ENCODE measurements at regions not wholly inside any gene's neighbourhood (a gene's known extent, or its start where the extent isn't known, plus 50 kb on each side); places are given as distances from the start of the nearest gene placed in this dataset.

DNA sequence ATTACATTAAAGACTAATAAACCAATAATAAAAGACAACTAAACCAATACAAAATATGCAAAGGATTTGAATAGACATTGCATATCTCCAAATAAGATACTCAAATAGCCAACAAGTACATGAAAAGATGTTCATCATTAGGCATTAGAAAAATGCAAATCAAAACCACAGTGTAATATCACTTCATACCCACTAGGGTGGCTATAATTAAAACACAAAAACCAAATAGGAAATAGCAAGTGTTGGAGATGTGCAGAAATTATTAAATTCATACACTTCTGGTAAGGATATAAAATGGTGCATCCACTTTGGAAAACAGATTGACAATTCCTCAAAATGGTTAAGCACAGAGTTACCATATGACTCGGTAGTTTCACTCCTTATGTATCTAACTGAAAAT lies 860.8 kb upstream of the DIAPH2 start:
- TF ChIP-seq POLR2A (IDR thresholded peaks at IDR 0.05) = no peak
- no peak for TF ChIP-seq POLR2AphosphoS5 (IDR thresholded peaks at IDR 0.05)
- TF ChIP-seq, protein P1, sequence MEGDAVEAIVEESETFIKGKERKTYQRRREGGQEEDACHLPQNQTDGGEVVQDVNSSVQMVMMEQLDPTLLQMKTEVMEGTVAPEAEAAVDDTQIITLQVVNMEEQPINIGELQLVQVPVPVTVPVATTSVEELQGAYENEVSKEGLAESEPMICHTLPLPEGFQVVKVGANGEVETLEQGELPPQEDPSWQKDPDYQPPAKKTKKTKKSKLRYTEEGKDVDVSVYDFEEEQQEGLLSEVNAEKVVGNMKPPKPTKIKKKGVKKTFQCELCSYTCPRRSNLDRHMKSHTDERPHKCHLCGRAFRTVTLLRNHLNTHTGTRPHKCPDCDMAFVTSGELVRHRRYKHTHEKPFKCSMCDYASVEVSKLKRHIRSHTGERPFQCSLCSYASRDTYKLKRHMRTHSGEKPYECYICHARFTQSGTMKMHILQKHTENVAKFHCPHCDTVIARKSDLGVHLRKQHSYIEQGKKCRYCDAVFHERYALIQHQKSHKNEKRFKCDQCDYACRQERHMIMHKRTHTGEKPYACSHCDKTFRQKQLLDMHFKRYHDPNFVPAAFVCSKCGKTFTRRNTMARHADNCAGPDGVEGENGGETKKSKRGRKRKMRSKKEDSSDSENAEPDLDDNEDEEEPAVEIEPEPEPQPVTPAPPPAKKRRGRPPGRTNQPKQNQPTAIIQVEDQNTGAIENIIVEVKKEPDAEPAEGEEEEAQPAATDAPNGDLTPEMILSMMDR (IDR thresholded peaks at IDR 0.05) = no peak

Data from breast epithelium (tissue), 3 donors.